ENCODE measurements at regions not wholly inside any gene's neighbourhood (a gene's known extent, or its start where the extent isn't known, plus 50 kb on each side); places are given as distances from the start of the nearest gene placed in this dataset.

GRCh38 chr11:116461789-116462188, 311.0 kb downstream of the BUD13 start:
- intact Hi-C loops (cut with DNase I): no loop called here
- H3K4me1 ChIP-seq (replicated peaks in 1 of 2): no peaks in the 10 kb centered on the region
- H3K4me3 ChIP-seq: no peak overlapping the region
- TF ChIP-seq CTCF (IDR thresholded peaks at IDR 0.05) (no peak), POLR2A (IDR thresholded peaks at IDR 0.05) (no peak)
- H3K27ac ChIP-seq: no peak overlapping the region
- H3K9me3 ChIP-seq (replicated peaks in 1 of 3): no peaks in the 10 kb centered on the region
- no peak for DNase-seq
- 46 to 59% (median 49%) methylated on average over 2 of the region's 2 CpGs for WGBS, 4 donors
- no peaks in the 10 kb centered on the region for H3K36me3 ChIP-seq (replicated peaks in 1 of 2)
- no peaks in the 10 kb centered on the region for H3K27me3 ChIP-seq

DNA sequence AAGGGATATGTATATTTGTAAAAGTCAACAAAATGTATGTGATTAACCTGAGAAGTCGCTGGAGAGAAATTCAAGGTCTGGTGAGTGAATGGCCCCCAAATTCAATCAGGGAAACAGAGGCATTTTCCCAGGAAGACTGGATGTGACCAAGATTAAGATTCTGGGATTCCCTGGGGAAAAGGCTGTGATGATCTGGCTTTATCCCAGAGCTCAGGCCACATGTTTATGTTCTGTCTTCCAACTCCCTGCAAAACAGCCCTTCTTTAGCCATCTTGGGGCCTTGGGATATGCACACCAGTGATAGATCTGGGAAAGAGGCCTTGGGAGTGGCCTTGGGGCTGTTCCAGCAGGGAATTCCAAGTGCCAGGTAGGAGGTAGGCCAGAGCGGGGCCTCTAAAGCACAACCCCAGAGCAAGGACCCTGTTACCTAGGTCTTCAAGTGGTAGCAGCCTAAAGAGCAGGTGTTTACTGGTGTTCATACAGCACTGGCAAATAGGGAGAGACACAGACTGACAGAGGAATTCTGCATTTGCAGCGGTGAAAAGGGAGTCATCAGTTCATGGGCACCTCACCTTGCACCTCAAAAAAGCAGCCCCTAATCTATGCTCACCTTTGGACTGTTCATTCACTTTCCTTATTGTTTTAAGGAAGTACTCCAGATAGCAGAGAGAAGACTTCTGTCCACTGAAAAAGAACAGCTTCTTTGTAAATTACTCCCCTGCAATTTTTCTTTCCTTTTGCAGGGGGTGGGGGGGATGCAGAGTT, 312.4 kb downstream of the BUD13 start:
- H3K9me3 ChIP-seq (replicated peaks in 1 of 3): no peaks in the 10 kb centered on the region
- H3K27ac ChIP-seq: no peak overlapping the region
- intact Hi-C loops (cut with DNase I): no loop called here
- no peaks in the 10 kb centered on the region for H3K27me3 ChIP-seq
- 66 to 97% (median 84%) methylated on average over 2 to 3 of the region's 3 CpGs for WGBS, 4 donors
- DNase-seq: no peak
- H3K4me3 ChIP-seq: no peak overlapping the region
- no peaks in the 10 kb centered on the region for H3K36me3 ChIP-seq (replicated peaks in 1 of 2)
- no peaks in the 10 kb centered on the region for H3K4me1 ChIP-seq (replicated peaks in 1 of 2)
- TF ChIP-seq POLR2A (IDR thresholded peaks at IDR 0.05) (no peak), CTCF (IDR thresholded peaks at IDR 0.05) (no peak)

DNA sequence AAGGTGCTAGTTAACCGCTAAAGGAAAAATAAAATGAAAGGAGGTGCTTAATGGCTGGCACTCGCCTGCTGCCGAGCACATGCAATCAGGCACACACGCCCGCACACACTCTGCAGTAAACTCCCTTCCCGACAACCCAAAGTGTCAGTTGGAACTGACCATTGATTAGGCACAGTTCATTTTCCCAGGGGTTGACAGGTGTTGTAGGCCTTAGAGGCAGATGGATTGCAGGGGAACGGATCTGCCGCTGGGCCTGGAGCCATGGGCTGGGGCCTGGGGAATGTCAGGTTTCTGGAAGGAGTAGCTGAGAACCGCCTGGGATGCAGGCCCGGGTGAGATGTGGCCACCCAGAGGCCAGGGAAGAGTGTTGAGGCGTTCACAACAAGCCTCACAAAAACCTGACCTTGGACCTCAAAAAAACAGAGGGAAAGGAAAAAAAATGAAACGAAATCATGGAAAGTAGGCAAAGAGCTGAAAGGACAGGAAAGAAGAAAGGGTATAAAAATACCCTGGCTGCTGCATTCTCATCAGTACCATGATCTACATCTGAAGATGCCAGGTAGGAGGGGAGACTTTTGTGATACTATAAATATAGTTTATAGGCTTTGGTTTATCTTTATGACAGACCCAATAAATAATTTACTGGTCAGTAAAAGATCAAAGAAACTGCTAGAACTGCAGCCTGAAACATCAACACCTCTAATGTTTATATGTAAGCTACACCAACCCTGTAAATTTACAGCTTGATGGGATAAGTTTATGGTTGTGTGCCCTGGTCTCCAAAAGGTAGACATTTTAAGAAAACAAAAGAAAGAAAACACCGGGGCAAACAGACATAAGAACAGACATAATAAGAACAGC, 313.4 kb downstream of the BUD13 start:
- DNase-seq: no peak
- intact Hi-C loops (cut with DNase I): loop anchor here in 1 of 2 donors (10.0 kb wide), 1 partner anchor 185 kb away; no protein-coding TSS in a partner anchor
- H3K9me3 ChIP-seq (replicated peaks in 1 of 3): no peaks in the 10 kb centered on the region
- H3K27me3 ChIP-seq: no peaks in the 10 kb centered on the region
- no peak overlapping the region for H3K4me3 ChIP-seq
- TF ChIP-seq POLR2A (IDR thresholded peaks at IDR 0.05): no peak
- TF ChIP-seq CTCF (IDR thresholded peaks at IDR 0.05): no peak
- no peaks in the 10 kb centered on the region for H3K4me1 ChIP-seq (replicated peaks in 1 of 2)
- no peak overlapping the region for H3K27ac ChIP-seq
- H3K36me3 ChIP-seq (replicated peaks in 1 of 2): no peaks in the 10 kb centered on the region
- 67 to 84% (median 72%) methylated on average over 12 to 13 of the region's 13 CpGs for WGBS, 4 donors

DNA sequence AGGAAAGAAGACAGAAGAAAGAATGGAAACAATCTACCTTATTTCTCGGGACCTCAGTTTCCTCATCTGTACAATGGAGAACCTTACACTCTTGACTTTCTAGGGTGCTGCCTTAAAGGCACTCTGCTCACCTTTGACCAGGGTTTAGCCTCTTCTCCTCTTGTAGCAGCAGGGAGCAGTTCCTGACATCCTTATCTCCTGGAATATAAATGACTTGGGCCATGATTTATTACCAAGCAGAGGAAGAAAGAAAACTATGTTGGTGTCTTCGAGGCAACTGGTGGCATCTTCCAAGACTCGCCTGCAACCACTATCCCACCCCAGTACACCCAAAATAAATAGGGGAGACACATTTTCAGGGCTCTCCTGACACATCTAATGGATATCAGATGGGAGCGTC, 314.2 kb downstream of the BUD13 start:
- DNase-seq: no peak
- H3K27me3 ChIP-seq: no peaks in the 10 kb centered on the region
- no peaks in the 10 kb centered on the region for H3K4me1 ChIP-seq (replicated peaks in 1 of 2)
- H3K36me3 ChIP-seq (replicated peaks in 1 of 2): no peaks in the 10 kb centered on the region
- no peaks in the 10 kb centered on the region for H3K9me3 ChIP-seq (replicated peaks in 1 of 3)
- H3K4me3 ChIP-seq: no peak overlapping the region
- TF ChIP-seq POLR2A (IDR thresholded peaks at IDR 0.05) (no peak), CTCF (IDR thresholded peaks at IDR 0.05) (no peak)
- WGBS, 4 donors: 65 to 79% (median 76%) methylated on average over 4 of the region's 4 CpGs
- no peak overlapping the region for H3K27ac ChIP-seq
- intact Hi-C loops (cut with DNase I): loop anchor here in 1 of 2 donors (10.0 kb wide), 1 partner anchor 186 kb away; no protein-coding TSS in a partner anchor
